ENCODE measurements at regions not wholly inside any gene's neighbourhood (a gene's known extent, or its start where the extent isn't known, plus 50 kb on each side); places are given as distances from the start of the nearest gene placed in this dataset.

DNA sequence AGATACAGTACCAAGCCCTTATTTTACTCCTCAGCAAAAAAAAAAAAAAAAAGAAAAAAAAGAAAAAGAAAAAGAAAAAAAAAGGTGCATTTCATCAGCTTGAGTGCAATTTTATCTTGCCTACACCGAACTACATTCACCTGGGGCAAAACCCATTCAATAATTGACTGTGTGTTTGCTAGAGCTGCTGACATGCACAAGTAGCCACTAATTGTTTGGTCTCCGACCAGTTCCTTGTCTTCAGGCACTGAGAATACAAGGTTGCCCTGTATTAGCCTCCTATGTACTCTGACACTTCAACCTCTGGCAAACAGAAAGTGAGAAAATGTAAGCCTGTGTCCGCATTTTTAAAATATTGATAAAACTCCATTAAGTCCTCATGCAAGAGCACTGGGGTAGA, 1579.4 kb upstream of the LRRTM3 start:
- Mint-ChIP-seq H3K36me3 (no peaks in the 10 kb centered on the region), H3K4me1 (no peaks in the 10 kb centered on the region), H3K4me3 (no peak overlapping the region), H3K27ac (no peak overlapping the region), H3K27me3 (no peaks in the 10 kb centered on the region), H3K9me3 (peaks cover 0 to 2% of the 10 kb centered on the region in 2 donors)
- DNase-seq (no peak), ATAC-seq (replicated peaks) (no peak)

DNA sequence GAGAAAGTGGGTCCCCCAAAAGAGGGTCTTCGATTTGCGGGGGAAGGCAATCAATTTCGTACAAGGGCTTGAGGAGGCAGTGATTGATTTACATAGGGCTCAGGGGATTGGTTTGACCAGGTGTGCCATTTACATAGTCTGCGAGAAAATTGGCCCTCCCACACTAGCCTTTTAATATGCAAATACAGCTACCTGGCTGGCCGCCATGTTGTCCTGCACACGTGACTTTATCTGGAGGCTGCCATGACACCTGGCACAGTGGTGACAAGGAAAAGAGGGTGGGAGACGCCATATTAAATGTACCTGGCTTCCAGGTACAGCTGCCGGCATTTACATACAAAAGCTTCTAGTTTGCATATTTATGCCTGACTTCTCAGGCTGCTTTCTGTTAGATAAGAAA, 1577.2 kb upstream of the LRRTM3 start:
- Mint-ChIP-seq H3K27me3 (no peaks in the 10 kb centered on the region), H3K27ac (no peak overlapping the region), H3K9me3 (peaks cover 0 to 2% of the 10 kb centered on the region in 2 donors)

DNA sequence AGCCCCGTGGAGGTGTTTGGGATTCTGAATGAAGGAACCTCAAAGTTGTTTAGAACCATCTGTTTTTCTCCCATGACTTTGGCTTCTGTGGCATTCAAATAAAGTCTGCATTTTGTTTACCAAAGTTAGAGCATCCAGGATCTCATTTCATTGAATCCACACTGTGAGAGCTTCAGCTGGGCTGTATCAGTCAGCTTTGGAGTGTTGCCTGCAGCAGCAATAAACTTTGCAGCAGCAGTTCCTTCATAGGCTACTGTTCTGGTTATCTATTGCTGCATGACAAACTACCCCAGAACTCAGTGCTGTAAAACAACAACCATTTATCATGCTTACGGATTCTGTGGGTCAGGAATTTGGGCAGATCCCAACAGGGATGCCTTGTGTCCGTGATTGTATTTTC, 1575.2 kb upstream of the LRRTM3 start:
- Mint-ChIP-seq H3K27me3 (no peaks in the 10 kb centered on the region), H3K36me3 (no peaks in the 10 kb centered on the region), H3K4me3 (no peak overlapping the region), H3K9me3 (no peaks in the 10 kb centered on the region), H3K4me1 (no peaks in the 10 kb centered on the region), H3K27ac (no peak overlapping the region)
- no peak for DNase-seq
- ATAC-seq (replicated peaks), result no peak

More for the DNA sequence above, 1577.2 kb upstream of the LRRTM3 start:
- ATAC-seq (replicated peaks) (no peak), DNase-seq (no peak)
- Mint-ChIP-seq H3K4me3 (no peak overlapping the region), H3K4me1 (no peaks in the 10 kb centered on the region), H3K36me3 (no peaks in the 10 kb centered on the region)

DNA sequence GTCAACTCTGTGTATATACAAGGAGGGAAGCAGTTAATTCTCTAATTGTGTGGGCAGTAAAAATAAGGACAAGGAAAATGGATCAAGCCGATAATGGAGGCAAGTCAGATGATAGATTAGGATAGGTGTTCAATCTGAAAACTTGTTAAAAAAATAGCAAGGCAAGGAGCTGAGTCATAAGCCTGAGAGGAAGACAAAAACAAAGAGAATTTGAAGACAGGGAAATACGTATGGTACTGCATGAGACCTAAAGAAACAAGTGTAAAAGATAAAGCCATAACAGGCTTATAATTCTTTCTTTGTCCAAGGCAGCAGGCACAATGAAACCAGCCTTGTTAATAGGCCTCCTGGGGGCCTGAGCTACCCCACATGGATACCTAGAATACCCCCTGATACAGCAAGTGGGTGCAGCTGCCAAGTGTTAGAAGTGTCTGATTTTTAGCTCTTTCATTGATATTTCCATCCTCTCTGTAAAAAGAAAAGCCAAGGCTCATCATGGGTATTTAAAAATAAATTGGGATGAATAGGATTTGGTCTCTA, 1570.6 kb upstream of the LRRTM3 start:
- ATAC-seq (replicated peaks) (no peak), DNase-seq (no peak)
- Mint-ChIP-seq H3K4me3 (no peak overlapping the region), H3K9me3 (peaks cover 0 to 3% of the 10 kb centered on the region in 2 donors), H3K36me3 (no peaks in the 10 kb centered on the region), H3K4me1 (no peaks in the 10 kb centered on the region), H3K27ac (no peak overlapping the region), H3K27me3 (no peaks in the 10 kb centered on the region)

DNA sequence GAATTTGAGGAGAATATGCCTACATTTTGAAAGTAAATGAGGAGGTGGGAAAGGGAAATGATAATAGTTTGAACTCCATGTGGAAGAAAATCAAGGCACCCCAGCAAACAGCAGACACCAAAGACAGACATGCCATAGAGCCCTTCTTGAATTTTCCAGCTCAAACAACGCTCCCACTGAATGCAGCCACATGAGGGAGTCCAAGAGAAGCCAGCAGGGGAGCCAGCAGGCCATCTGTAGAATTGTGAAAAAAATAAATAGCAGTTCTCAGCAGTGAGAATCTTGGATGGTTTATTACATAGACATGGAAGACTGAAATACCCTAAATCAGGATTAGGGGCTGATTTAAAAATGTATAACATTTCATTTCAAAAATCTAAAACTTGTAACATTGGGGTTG, 1567.3 kb upstream of the LRRTM3 start:
- Mint-ChIP-seq H3K36me3 (no peaks in the 10 kb centered on the region), H3K4me1 (no peaks in the 10 kb centered on the region), H3K27me3 (no peaks in the 10 kb centered on the region), H3K4me3 (no peak overlapping the region), H3K27ac (no peak overlapping the region), H3K9me3 (peaks cover 0 to 3% of the 10 kb centered on the region in 2 donors)
- ATAC-seq (replicated peaks) (no peak), DNase-seq (no peak)

DNA sequence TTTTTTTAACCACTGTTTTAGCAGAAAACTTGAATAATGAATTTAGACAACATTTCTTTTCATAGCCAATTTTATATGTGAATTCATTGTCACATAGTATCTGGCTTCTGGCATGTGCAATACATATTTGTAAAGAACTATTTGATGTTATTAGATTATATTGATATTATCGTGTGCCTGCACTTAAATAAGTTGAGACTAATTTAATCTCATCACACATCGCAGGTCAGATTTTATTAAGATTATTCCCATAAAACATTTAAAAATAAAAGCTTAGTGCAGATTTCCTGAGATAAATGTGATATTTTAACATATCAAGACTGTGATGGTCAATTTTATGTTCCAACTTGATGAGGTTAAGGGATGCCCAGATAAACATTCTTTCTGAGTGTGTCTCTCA, 1565.3 kb upstream of the LRRTM3 start:
- Mint-ChIP-seq H3K27me3 (no peaks in the 10 kb centered on the region), H3K36me3 (no peaks in the 10 kb centered on the region), H3K4me1 (no peaks in the 10 kb centered on the region), H3K9me3 (peaks cover 0 to 3% of the 10 kb centered on the region in 2 donors), H3K4me3 (no peak overlapping the region), H3K27ac (no peak overlapping the region)
- no peak for DNase-seq
- ATAC-seq (replicated peaks), result no peak

DNA sequence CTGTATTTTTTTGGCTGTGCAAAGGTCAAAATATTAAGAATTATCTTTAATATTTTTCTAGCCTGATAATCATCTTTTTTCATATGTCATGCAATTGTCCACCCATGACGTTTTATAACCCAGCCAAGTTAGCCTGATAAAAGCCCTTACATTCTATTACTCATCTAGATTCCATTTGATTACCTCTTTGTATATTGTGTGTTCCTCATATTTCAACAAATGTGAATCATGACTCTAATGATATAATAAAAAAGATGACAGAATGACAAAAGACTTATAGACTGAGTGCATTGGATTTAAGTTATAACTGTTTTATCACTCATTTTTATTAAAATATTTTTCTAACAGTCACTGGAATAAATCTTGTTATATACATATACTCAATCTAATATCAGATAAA, 1560.0 kb upstream of the LRRTM3 start:
- DNase-seq (no peak), ATAC-seq (replicated peaks) (no peak)
- Mint-ChIP-seq H3K9me3 (no peaks in the 10 kb centered on the region), H3K27ac (no peak overlapping the region), H3K27me3 (no peaks in the 10 kb centered on the region), H3K36me3 (no peaks in the 10 kb centered on the region), H3K4me3 (no peak overlapping the region), H3K4me1 (no peaks in the 10 kb centered on the region)

DNA sequence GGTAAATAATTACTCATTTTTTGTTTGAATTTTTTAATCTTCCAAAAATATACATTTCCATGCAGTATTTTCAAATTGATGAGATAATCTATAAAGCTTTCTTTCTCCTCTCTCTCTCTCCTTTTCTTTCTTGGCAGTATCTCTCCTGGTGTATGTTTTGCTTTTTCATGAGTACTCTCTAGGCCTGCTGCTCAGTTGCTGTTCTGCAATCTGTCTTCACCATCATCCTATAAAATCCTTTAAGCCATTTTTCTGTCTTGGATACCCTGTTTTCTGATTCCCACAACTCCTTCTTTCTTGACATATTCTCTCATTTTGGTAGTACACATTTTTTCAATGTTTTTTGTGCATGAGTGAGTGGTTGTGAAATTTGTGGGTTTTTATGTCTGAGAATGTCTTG, 1558.1 kb upstream of the LRRTM3 start:
- ATAC-seq (replicated peaks), result no peak
- Mint-ChIP-seq H3K9me3 (no peaks in the 10 kb centered on the region), H3K27me3 (no peaks in the 10 kb centered on the region), H3K27ac (no peak overlapping the region), H3K4me3 (no peak overlapping the region), H3K4me1 (no peaks in the 10 kb centered on the region), H3K36me3 (no peaks in the 10 kb centered on the region)
- no peak for DNase-seq

DNA sequence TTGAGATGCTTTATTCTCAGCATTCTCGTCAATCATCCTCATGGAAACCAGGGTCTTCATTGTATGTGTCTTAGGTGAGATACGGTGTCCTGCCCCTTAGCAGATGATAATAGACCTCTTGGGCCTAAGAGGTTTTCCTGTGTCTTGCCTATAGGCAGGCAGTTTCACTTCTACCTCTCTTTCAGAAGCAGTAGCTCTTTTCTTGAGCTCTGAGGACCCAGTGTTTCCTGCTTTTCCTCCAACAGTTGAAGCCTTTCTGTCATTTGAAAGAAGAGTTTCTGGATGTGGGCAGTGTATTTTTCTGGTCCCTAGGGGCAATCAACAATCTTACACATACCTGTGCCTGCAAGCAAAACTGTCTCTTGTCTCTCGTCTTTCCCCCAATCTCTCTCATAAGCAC, 1550.3 kb upstream of the LRRTM3 start:
- Mint-ChIP-seq H3K9me3 (peaks cover 0 to 4% of the 10 kb centered on the region in 2 donors), H3K36me3 (no peaks in the 10 kb centered on the region), H3K27me3 (no peaks in the 10 kb centered on the region), H3K27ac (no peak overlapping the region), H3K4me1 (no peaks in the 10 kb centered on the region), H3K4me3 (no peak overlapping the region)
- DNase-seq, result no peak
- no peak for ATAC-seq (replicated peaks)

DNA sequence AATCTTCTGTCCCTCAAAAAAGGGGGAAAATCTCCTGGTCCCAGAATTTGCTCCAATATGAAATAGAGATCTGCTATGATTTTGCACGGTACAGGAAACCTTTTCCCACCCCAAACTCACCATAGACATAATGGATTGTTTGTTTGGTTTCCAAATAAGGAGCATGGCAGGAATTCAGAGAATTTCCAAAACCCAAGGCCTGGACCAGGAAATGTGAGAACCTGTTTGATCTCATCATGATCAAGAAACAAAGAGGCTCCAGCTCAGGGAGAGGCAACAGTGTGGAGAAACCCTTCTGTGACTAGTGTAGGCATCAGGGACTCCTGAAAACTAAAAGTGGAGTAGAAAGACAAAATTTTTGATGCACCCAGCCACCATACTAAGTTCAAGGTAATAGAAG, 1548.1 kb upstream of the LRRTM3 start:
- Mint-ChIP-seq H3K9me3 (peaks cover 0 to 4% of the 10 kb centered on the region in 2 donors), H3K27me3 (no peaks in the 10 kb centered on the region), H3K4me3 (no peak overlapping the region), H3K36me3 (no peaks in the 10 kb centered on the region), H3K4me1 (no peaks in the 10 kb centered on the region), H3K27ac (no peak overlapping the region)
- ATAC-seq (replicated peaks) (no peak), DNase-seq (no peak)

DNA sequence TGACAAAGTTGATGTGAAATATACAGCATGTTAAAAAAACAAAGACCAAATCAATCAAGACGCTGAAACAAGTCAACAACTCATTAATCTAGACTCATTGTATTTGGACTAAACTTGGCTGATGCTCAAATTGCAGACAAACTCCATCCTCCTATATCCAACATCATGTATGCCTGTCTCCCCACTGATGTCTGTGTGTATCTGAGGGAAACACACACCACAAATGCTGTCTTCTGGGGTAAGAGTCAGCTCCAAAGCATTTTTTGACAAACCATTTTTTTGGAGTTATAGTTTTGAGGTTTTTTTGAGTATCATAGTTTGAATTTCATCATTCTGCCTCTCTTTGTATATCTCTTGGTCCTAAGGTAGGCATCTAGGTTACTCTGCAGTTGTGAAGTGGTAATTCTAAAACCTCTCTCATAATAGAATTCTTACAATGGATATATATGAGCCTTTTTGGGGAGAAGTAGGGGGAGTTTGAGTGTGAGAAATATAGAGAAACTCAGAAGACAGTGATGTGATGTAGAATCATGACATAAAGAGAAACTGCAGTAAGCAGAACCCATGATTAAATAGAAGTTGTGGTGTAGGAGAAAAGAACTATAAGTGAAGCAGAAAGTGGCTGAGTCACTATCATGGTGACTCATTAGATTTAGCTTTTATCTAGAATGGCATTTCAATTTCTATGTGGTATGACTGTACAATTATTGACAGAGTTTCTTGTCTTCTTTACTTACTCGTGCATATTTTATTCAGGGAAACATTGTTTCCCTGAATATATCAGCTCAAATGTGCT, 1531.1 kb upstream of the LRRTM3 start:
- peaks cover 1 to 7% of the 10 kb centered on the region in 2 donors for H3K9me3 Mint-ChIP-seq
- H3K36me3 Mint-ChIP-seq, result no peaks in the 10 kb centered on the region
- H3K4me3 Mint-ChIP-seq, result no peak overlapping the region
- no peaks in the 10 kb centered on the region for H3K27me3 Mint-ChIP-seq
- H3K27ac Mint-ChIP-seq, result no peak overlapping the region
- H3K4me1 Mint-ChIP-seq, result no peaks in the 10 kb centered on the region
- ATAC-seq (replicated peaks) (no peak), DNase-seq (no peak)

DNA sequence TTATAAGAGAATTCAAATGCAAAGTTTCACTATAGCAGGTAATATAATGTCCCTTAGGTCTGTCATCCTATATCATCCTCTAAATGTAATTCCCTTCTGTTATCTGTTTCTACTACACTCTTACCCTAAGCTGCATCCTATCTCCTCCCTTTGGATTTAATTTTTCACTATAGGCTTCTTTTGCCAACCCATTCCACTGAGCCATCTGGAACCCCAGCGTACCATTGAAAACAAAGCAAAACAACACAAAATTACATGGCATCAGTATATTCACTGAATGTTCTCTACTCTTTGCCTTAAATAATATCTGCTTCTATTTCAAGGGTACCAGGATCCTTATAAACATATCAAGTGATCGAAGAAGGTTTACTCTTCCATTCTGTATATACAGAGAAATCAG, 1530.2 kb upstream of the LRRTM3 start:
- H3K4me1 Mint-ChIP-seq, result no peaks in the 10 kb centered on the region
- no peaks in the 10 kb centered on the region for H3K27me3 Mint-ChIP-seq
- H3K4me3 Mint-ChIP-seq, result no peak overlapping the region
- no peak for ATAC-seq (replicated peaks)
- DNase-seq, result no peak
- H3K9me3 Mint-ChIP-seq, result peaks cover 1 to 7% of the 10 kb centered on the region in 2 donors
- no peak overlapping the region for H3K27ac Mint-ChIP-seq
- no peaks in the 10 kb centered on the region for H3K36me3 Mint-ChIP-seq

DNA sequence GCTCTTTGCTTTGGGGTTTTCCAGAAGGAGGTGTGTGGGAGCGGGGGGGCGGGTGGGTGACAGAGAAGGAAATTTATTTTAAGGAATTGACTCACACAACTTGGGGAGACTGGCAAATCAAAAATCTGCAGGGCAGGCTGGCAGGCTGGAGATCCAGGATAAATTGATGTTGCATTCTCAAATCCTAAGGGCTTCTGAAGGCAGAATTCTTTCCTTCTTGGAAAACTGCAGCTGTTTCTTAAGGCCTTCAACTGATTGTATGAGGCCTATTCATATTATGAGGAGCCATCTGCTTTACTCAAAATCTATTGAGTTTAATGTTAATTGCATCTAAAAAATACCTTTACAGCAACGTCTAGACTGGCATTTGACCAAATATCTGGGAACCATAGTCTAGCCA, 1528.8 kb upstream of the LRRTM3 start:
- ATAC-seq (replicated peaks) (no peak), DNase-seq (no peak)
- Mint-ChIP-seq H3K36me3 (no peaks in the 10 kb centered on the region), H3K27ac (no peak overlapping the region), H3K4me1 (no peaks in the 10 kb centered on the region), H3K4me3 (no peak overlapping the region), H3K9me3 (peaks cover 1 to 7% of the 10 kb centered on the region in 2 donors), H3K27me3 (no peaks in the 10 kb centered on the region)

DNA sequence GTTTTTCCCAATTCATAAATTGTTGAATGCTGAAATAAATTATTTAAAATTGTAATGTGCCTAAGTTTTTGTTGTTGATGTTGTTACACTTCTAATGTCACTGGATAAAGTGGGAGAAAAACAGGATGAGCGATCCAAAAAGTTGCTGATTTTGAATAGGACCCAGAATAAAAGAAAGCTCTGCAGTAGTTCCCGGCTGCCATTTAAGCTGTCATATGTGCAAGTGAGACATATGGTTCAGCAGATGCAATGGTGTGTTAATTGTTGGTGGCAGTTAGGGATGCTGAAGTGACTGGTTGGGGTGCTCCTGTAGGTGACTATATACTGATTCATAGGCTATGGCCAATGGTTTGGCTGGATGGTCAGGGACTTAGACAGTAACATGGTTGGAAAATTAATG, 1517.4 kb upstream of the LRRTM3 start:
- Mint-ChIP-seq H3K27me3 (no peaks in the 10 kb centered on the region), H3K36me3 (no peaks in the 10 kb centered on the region), H3K4me3 (no peak overlapping the region), H3K4me1 (no peaks in the 10 kb centered on the region), H3K9me3 (peaks cover 3% of the 10 kb centered on the region in 2 donors), H3K27ac (no peak overlapping the region)
- no peak for DNase-seq
- no peak for ATAC-seq (replicated peaks)

DNA sequence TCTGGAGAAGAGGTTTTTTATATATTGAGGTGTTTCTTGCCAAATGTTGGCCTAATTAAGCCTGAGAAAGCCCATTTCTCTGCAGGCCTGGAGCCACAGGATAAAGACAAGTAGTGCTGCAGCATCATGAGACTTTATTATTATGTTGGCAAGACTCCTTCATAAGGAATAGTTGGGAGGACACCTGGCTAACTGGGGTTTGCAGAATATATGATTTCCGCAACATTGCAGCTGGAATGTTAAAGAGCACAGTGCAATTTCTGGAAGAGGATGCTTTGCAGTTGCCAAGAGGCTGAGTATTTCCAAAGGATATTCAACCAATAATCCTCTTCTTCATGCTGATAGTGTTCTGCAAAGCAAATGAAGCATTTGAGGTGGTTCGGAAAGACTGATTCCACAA, 1512.8 kb upstream of the LRRTM3 start:
- no peak overlapping the region for H3K4me3 Mint-ChIP-seq
- H3K9me3 Mint-ChIP-seq, result peaks cover 7 to 8% of the 10 kb centered on the region in 2 donors
- H3K27ac Mint-ChIP-seq, result no peak overlapping the region
- no peaks in the 10 kb centered on the region for H3K36me3 Mint-ChIP-seq
- ATAC-seq (replicated peaks) (no peak), DNase-seq (no peak)
- H3K4me1 Mint-ChIP-seq, result no peaks in the 10 kb centered on the region
- H3K27me3 Mint-ChIP-seq, result no peaks in the 10 kb centered on the region
